HG03354 (cell line): ENCODE measurements at regions not wholly inside any gene's neighbourhood (a gene's known extent, or its start where the extent isn't known, plus 50 kb on each side); places are given as distances from the start of the nearest gene placed in this dataset.

Experiments
- ATAC-seq: cut with Tn5 transposase; IDR thresholded peaks from one replicate; pipeline ENCODE4 v1.9.1; 2021; ENCODE audit warnings: mild to moderate bottlenecking; ENCODE audit not compliant: unreplicated experiment, poor library complexity, severe bottlenecking

GRCh38 chr9:89865981-89866380, 261.2 kb downstream of the GADD45G start:
- no peak for ATAC-seq

GRCh38 chr9:89866701-89867100, 261.9 kb downstream of the GADD45G start:
- ATAC-seq, result no peak

GRCh38 chr9:89868100-89868499, 263.3 kb downstream of the GADD45G start:
- ATAC-seq, result no peak

- no peak for ATAC-seq
Measured at GRCh38 chr9:89869793-89870580, 265.2 kb downstream of the GADD45G start.

- no peak for ATAC-seq
Measured at GRCh38 chr9:89871871-89872331, 267.1 kb downstream of the GADD45G start.

- no peak for ATAC-seq
Measured at GRCh38 chr9:89872426-89872912, 267.7 kb downstream of the GADD45G start.

- ATAC-seq, result no peak
Measured at GRCh38 chr9:89872913-89873707, 268.3 kb downstream of the GADD45G start.

GRCh38 chr9:89873801-89874200, 269.0 kb downstream of the GADD45G start:
- no peak for ATAC-seq

GRCh38 chr9:89874351-89875321, 269.8 kb downstream of the GADD45G start:
- ATAC-seq, result no peak

GRCh38 chr9:89877051-89878002, 272.5 kb downstream of the GADD45G start:
- ATAC-seq, result no peak

- no peak for ATAC-seq
Measured at GRCh38 chr9:89878003-89878411, 273.2 kb downstream of the GADD45G start.

- ATAC-seq, result no peak
Measured at GRCh38 chr9:89878687-89879086, 273.9 kb downstream of the GADD45G start.

GRCh38 chr9:89879276-89879675, 274.5 kb downstream of the GADD45G start:
- ATAC-seq, result no peak

GRCh38 chr9:89879701-89880100, 274.9 kb downstream of the GADD45G start:
- no peak for ATAC-seq

GRCh38 chr9:89880161-89880560, 275.3 kb downstream of the GADD45G start:
- no peak for ATAC-seq

- no peak for ATAC-seq
Measured at GRCh38 chr9:89880721-89881120, 275.9 kb downstream of the GADD45G start.

- ATAC-seq, result no peak
Measured at GRCh38 chr9:89881431-89881830, 276.6 kb downstream of the GADD45G start.

GRCh38 chr9:89882930-89883361, 278.1 kb downstream of the GADD45G start:
- ATAC-seq, result no peak
